ENCODE measurements at regions not wholly inside any gene's neighbourhood (a gene's known extent, or its start where the extent isn't known, plus 50 kb on each side); places are given as distances from the start of the nearest gene placed in this dataset.

DNA sequence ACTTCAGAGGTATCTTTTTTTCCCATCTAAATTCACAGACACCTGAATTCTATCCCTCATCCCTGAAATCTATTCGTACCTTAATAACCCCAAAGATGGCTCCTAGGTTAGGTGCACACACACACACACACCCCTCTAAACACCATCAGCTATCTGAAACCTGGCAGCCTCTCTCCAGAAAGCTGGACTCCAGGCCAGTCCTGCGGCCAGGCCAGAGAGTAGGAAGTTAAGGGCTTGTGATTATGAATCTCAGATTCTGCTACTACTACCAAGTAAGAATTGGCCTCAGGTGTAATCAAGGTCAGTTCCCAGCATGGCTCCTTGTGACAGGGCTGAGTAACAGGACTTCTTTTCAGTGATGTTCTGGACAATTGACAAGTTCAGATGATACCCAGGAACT, 244.2 kb upstream of the SERP2 start:
- Histone ChIP-seq H3K27me3 (ENCODE audit: control insufficient read depth in 2 of 2, insufficient read depth in 2 of 2, low read length in 2 of 2) (no peaks in the 10 kb centered on the region), H3K4me1 (ENCODE audit: control insufficient read depth in 2 of 2, insufficient read depth in 2 of 2, low read length in 2 of 2) (peaks cover 0 to 7% of the 10 kb centered on the region in 2 donors), H3K27ac (ENCODE audit: low read depth in 2 of 2, low read length in 2 of 2) (no peak overlapping the region), H3K4me3 (ENCODE audit: low read length in 2 of 2) (no peak overlapping the region), H3K9ac (ENCODE audit: low read depth in 1 of 2, low read length in 2 of 2) (no peak overlapping the region), H3K36me3 (ENCODE audit: control insufficient read depth in 2 of 2, insufficient read depth in 2 of 2, low read length in 2 of 2) (no peaks in the 10 kb centered on the region), H3K9me3 (ENCODE audit: control insufficient read depth in 2 of 2, low read length in 2 of 2) (no peaks in the 10 kb centered on the region)

- Histone ChIP-seq H3K4me1 (ENCODE audit: control insufficient read depth in 2 of 2, insufficient read depth in 2 of 2, low read length in 2 of 2) (peaks cover 0 to 7% of the 10 kb centered on the region in 2 donors), H3K27ac (ENCODE audit: low read depth in 2 of 2, low read length in 2 of 2) (no peak overlapping the region), H3K4me3 (ENCODE audit: low read length in 2 of 2) (no peak overlapping the region), H3K27me3 (ENCODE audit: control insufficient read depth in 2 of 2, insufficient read depth in 2 of 2, low read length in 2 of 2) (no peaks in the 10 kb centered on the region), H3K9ac (ENCODE audit: low read depth in 1 of 2, low read length in 2 of 2) (no peak overlapping the region), H3K9me3 (ENCODE audit: control insufficient read depth in 2 of 2, low read length in 2 of 2) (no peaks in the 10 kb centered on the region), H3K36me3 (ENCODE audit: control insufficient read depth in 2 of 2, insufficient read depth in 2 of 2, low read length in 2 of 2) (no peaks in the 10 kb centered on the region)
Observed at GRCh38 chr13:44131069-44131614, 242.5 kb upstream of the SERP2 start.

GRCh38 chr13:44132710-44133109, 240.9 kb upstream of the SERP2 start:
- no peaks in the 10 kb centered on the region for H3K9me3 ChIP-seq (ENCODE audit: control insufficient read depth in 2 of 2, low read length in 2 of 2)
- no peaks in the 10 kb centered on the region for H3K27me3 ChIP-seq (ENCODE audit: control insufficient read depth in 2 of 2, insufficient read depth in 2 of 2, low read length in 2 of 2)
- H3K4me1 ChIP-seq (ENCODE audit: control insufficient read depth in 2 of 2, insufficient read depth in 2 of 2, low read length in 2 of 2), result peaks cover 0 to 7% of the 10 kb centered on the region in 2 donors
- H3K27ac ChIP-seq (ENCODE audit: low read depth in 2 of 2, low read length in 2 of 2), result no peak overlapping the region
- no peak overlapping the region for H3K9ac ChIP-seq (ENCODE audit: low read depth in 1 of 2, low read length in 2 of 2)
- no peaks in the 10 kb centered on the region for H3K36me3 ChIP-seq (ENCODE audit: control insufficient read depth in 2 of 2, insufficient read depth in 2 of 2, low read length in 2 of 2)
- H3K4me3 ChIP-seq (ENCODE audit: low read length in 2 of 2), result no peak overlapping the region

DNA sequence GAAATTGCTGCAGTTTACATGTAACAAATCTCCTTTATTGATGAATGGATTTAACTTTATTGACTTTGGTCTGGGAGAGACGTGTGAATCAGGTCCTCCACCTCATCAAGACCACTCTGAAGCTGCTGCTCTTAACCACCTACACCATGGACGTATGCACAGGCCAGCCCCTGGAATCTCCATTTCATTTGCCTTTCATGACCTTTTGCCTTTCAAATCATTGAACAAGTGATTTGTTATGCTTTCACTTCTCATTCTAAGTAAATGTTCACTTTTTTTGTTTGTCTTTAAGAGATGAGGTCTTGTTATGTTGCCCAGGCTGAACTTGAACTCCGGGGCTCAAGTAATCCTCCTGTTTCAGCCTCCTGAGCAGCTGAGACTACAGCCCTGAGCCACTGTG, 240.0 kb upstream of the SERP2 start:
- Histone ChIP-seq H3K36me3 (ENCODE audit: control insufficient read depth in 2 of 2, insufficient read depth in 2 of 2, low read length in 2 of 2) (no peaks in the 10 kb centered on the region), H3K9me3 (ENCODE audit: control insufficient read depth in 2 of 2, low read length in 2 of 2) (no peaks in the 10 kb centered on the region), H3K9ac (ENCODE audit: low read depth in 1 of 2, low read length in 2 of 2) (no peak overlapping the region), H3K4me1 (ENCODE audit: control insufficient read depth in 2 of 2, insufficient read depth in 2 of 2, low read length in 2 of 2) (peaks cover 0 to 7% of the 10 kb centered on the region in 2 donors), H3K27me3 (ENCODE audit: control insufficient read depth in 2 of 2, insufficient read depth in 2 of 2, low read length in 2 of 2) (no peaks in the 10 kb centered on the region), H3K27ac (ENCODE audit: low read depth in 2 of 2, low read length in 2 of 2) (no peak overlapping the region), H3K4me3 (ENCODE audit: low read length in 2 of 2) (no peak overlapping the region)

- Histone ChIP-seq H3K4me1 (ENCODE audit: control insufficient read depth in 2 of 2, insufficient read depth in 2 of 2, low read length in 2 of 2) (peaks cover 9 to 13% of the 10 kb centered on the region in 2 donors), H3K9ac (ENCODE audit: low read depth in 1 of 2, low read length in 2 of 2) (no peak overlapping the region), H3K9me3 (ENCODE audit: control insufficient read depth in 2 of 2, low read length in 2 of 2) (no peaks in the 10 kb centered on the region), H3K36me3 (ENCODE audit: control insufficient read depth in 2 of 2, insufficient read depth in 2 of 2, low read length in 2 of 2) (no peaks in the 10 kb centered on the region), H3K27me3 (ENCODE audit: control insufficient read depth in 2 of 2, insufficient read depth in 2 of 2, low read length in 2 of 2) (no peaks in the 10 kb centered on the region), H3K4me3 (ENCODE audit: low read length in 2 of 2) (no peak overlapping the region), H3K27ac (ENCODE audit: low read depth in 2 of 2, low read length in 2 of 2) (no peak overlapping the region)
Observed at GRCh38 chr13:44135566-44135965, 238.1 kb upstream of the SERP2 start.

DNA sequence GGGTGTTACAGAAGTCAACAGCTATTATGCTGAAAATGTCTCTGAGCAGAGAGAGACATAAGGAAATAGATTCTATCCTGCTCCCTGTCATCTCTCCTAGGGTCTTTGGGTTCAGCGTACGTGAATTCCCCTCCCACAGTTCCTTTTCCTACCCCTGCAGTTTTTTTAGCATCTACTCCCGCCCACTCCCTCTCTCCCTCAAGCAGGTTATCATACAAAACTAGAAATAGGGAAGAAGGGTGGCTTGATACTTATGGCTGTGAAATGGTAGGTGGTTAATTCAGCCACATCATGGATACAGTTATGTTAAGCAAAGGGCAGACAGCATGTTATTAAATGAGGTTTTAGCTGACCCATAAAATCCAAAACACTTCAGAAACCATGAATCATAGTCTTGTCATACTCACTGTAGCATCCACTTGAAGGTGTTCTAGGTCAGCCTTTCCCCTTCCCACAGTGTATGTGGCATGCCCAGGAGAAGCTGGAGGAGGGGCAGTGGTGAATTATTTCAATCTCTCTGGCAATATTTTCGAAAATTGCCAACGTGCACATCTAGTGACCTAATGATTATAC, 236.8 kb upstream of the SERP2 start:
- Histone ChIP-seq H3K9me3 (ENCODE audit: control insufficient read depth in 2 of 2, low read length in 2 of 2) (no peaks in the 10 kb centered on the region), H3K27ac (ENCODE audit: low read depth in 2 of 2, low read length in 2 of 2) (no peak overlapping the region), H3K27me3 (ENCODE audit: control insufficient read depth in 2 of 2, insufficient read depth in 2 of 2, low read length in 2 of 2) (no peaks in the 10 kb centered on the region), H3K4me3 (ENCODE audit: low read length in 2 of 2) (no peak overlapping the region), H3K36me3 (ENCODE audit: control insufficient read depth in 2 of 2, insufficient read depth in 2 of 2, low read length in 2 of 2) (no peaks in the 10 kb centered on the region), H3K9ac (ENCODE audit: low read depth in 1 of 2, low read length in 2 of 2) (no peak overlapping the region), H3K4me1 (ENCODE audit: control insufficient read depth in 2 of 2, insufficient read depth in 2 of 2, low read length in 2 of 2) (peaks cover 21 to 24% of the 10 kb centered on the region in 2 donors)

DNA sequence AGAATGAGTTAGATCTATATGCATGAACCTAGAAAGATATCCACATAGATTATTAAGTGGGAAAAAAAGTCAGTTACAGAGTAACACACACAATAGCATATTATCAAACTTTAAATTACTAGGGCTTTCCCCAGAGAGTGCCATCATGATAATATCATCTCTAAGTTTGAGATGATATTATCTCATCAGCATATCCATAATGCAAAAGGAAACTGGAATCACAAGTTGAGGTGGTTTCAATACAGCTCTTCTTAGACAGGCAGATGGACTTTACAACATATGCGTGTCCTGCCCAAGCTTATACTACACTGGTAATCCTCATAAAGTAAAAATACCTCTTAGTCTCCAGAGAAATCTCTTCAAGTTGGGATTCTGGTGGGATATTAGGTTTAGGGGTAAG, 236.2 kb upstream of the SERP2 start:
- H3K4me1 ChIP-seq (ENCODE audit: control insufficient read depth in 2 of 2, insufficient read depth in 2 of 2, low read length in 2 of 2), result peaks cover 21 to 25% of the 10 kb centered on the region in 2 donors
- H3K9me3 ChIP-seq (ENCODE audit: control insufficient read depth in 2 of 2, low read length in 2 of 2), result no peaks in the 10 kb centered on the region
- no peak overlapping the region for H3K4me3 ChIP-seq (ENCODE audit: low read length in 2 of 2)
- no peaks in the 10 kb centered on the region for H3K36me3 ChIP-seq (ENCODE audit: control insufficient read depth in 2 of 2, insufficient read depth in 2 of 2, low read length in 2 of 2)
- no peak overlapping the region for H3K9ac ChIP-seq (ENCODE audit: low read depth in 1 of 2, low read length in 2 of 2)
- H3K27me3 ChIP-seq (ENCODE audit: control insufficient read depth in 2 of 2, insufficient read depth in 2 of 2, low read length in 2 of 2), result no peaks in the 10 kb centered on the region
- H3K27ac ChIP-seq (ENCODE audit: low read depth in 2 of 2, low read length in 2 of 2), result no peak overlapping the region

DNA sequence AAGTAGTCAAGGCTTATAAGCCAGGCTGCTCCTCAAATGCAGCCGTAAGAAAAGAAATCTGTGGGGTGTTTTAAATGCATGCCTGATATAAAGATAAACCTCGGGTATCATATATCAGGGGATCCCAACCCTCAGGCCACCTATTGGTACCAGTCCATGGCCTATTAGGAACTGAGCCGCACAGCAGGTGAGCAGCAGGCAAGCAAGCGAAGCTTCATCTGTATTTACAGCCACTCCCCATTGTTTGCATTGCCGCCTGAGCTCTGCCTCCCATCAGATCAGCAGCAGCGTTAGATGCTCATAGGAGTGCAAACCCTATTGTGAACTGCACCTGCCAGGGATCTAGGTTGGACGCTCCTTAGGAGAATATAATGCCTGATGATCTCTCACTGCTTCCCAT, 233.5 kb upstream of the SERP2 start:
- Histone ChIP-seq H3K36me3 (ENCODE audit: control insufficient read depth in 2 of 2, insufficient read depth in 2 of 2, low read length in 2 of 2) (no peaks in the 10 kb centered on the region), H3K27ac (ENCODE audit: low read depth in 2 of 2, low read length in 2 of 2) (peak overlapping the region in 1 of 2 donors; percentile 97), H3K27me3 (ENCODE audit: control insufficient read depth in 2 of 2, insufficient read depth in 2 of 2, low read length in 2 of 2) (no peaks in the 10 kb centered on the region), H3K9ac (ENCODE audit: low read depth in 1 of 2, low read length in 2 of 2) (no peak overlapping the region), H3K4me1 (ENCODE audit: control insufficient read depth in 2 of 2, insufficient read depth in 2 of 2, low read length in 2 of 2) (peaks cover 21 to 27% of the 10 kb centered on the region in 2 donors), H3K4me3 (ENCODE audit: low read length in 2 of 2) (no peak overlapping the region), H3K9me3 (ENCODE audit: control insufficient read depth in 2 of 2, low read length in 2 of 2) (no peaks in the 10 kb centered on the region)

GRCh38 chr13:44140888-44141724, 232.5 kb upstream of the SERP2 start:
- H3K27me3 ChIP-seq (ENCODE audit: control insufficient read depth in 2 of 2, insufficient read depth in 2 of 2, low read length in 2 of 2), result no peaks in the 10 kb centered on the region
- H3K9ac ChIP-seq (ENCODE audit: low read depth in 1 of 2, low read length in 2 of 2), result peak overlapping the region; percentile 89 to 93
- peaks cover 21 to 27% of the 10 kb centered on the region in 2 donors for H3K4me1 ChIP-seq (ENCODE audit: control insufficient read depth in 2 of 2, insufficient read depth in 2 of 2, low read length in 2 of 2)
- H3K4me3 ChIP-seq (ENCODE audit: low read length in 2 of 2), result peak overlapping the region; percentile 77 to 82
- H3K36me3 ChIP-seq (ENCODE audit: control insufficient read depth in 2 of 2, insufficient read depth in 2 of 2, low read length in 2 of 2), result no peaks in the 10 kb centered on the region
- peak overlapping the region; percentile 97 for H3K27ac ChIP-seq (ENCODE audit: low read depth in 2 of 2, low read length in 2 of 2)
- H3K9me3 ChIP-seq (ENCODE audit: control insufficient read depth in 2 of 2, low read length in 2 of 2), result no peaks in the 10 kb centered on the region
